ENCODE measurements at regions not wholly inside any gene's neighbourhood (a gene's known extent, or its start where the extent isn't known, plus 50 kb on each side); places are given as distances from the start of the nearest gene placed in this dataset.

DNA sequence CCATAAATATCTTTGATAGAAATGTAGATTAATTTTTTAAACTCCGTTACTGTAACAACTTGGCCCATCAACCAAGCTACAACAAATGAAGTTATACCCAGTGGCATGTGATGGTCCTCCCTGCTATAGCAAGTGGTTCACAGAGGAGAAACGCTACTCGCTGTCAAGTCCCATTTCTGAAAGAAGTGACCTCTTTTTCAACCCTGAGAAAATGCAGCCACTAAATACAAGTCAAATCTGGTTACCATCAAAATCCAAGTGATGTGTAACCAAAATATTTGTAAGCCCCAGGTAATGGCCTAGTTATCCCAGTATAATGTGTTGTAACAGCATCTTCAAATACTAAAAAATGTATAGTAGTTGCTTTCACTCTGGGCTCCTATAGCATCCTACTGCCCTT is 151.8 kb downstream of the MIS18A start:
- H3K36me3 ChIP-seq (ENCODE audit: control insufficient read depth, insufficient read depth, low read length): no peaks in the 10 kb centered on the region
- no peak overlapping the region for H3K4me2 ChIP-seq (ENCODE audit: insufficient read depth, low read length)
- H3K4me1 ChIP-seq (replicated peaks in 1 of 2; ENCODE audit: control insufficient read depth in 2 of 2, insufficient read depth in 2 of 2, low read length in 2 of 2): peaks cover 2 to 8% of the 10 kb centered on the region in 2 experiments; a peak in 2 of 5 replicates
- H3K27me3 ChIP-seq (ENCODE audit: control insufficient read depth in 2 of 2, insufficient read depth in 2 of 2, low read length in 2 of 2): peaks cover 0 to 2% of the 10 kb centered on the region in 2 experiments; a peak in 1 of 5 replicates
- ChIA-PET POLR2A (no interaction called here), CTCF (ENCODE audit: low intra/inter-chr PET ratio) (interaction anchor here (0.6 kb wide), 1 partner anchor 929 kb away, joined by 4 read pairs; no protein-coding TSS in a partner anchor)
- H3K9me1 ChIP-seq (ENCODE audit: control insufficient read depth, insufficient read depth, low read length): no peaks in the 10 kb centered on the region
- H3K9ac ChIP-seq (ENCODE audit: insufficient read depth in 1 of 2, low read depth in 2 of 2, low read length in 2 of 2): no peak overlapping the region
- no peak overlapping the region for H3K27ac ChIP-seq (ENCODE audit: extremely low read depth, low read depth, low read length)
- H2AFZ ChIP-seq (ENCODE audit: low read depth, low read length): no peak overlapping the region
- in situ Hi-C loops (cut with MboI): no loop called here
- no peaks in the 10 kb centered on the region for H3K9me3 ChIP-seq (replicated peaks; ENCODE audit: control insufficient read depth, insufficient read depth, low read depth, low read length)
- ATAC-seq (no peak), FAIRE-seq (no peak), DNase-seq (ENCODE audit: extremely low read depth in 1 of 4, low spot score in 3 of 4) (no peak)
- intact Hi-C loops (cut with micrococcal nuclease): no loop called here
- no TSS peak for BruUV-seq (replicated peaks)
- no peak overlapping the region for H3K4me3 ChIP-seq
- H3K79me2 ChIP-seq (ENCODE audit: control insufficient read depth, insufficient read depth, low read length): no peaks in the 10 kb centered on the region
- H4K20me1 ChIP-seq (replicated peaks; ENCODE audit: control insufficient read depth, insufficient read depth, low read length): no peaks in the 10 kb centered on the region
- 0% methylated on average over 3 of the region's 3 CpGs for WGBS (ENCODE audit: insufficient coverage, low coverage, missing lambda C conversion rate)
- TF ChIP-seq ESRRA (IDR thresholded peaks at IDR 0.05; ENCODE audit: borderline replicate concordance, low read depth): no peak
- TF ChIP-seq, protein P1, sequence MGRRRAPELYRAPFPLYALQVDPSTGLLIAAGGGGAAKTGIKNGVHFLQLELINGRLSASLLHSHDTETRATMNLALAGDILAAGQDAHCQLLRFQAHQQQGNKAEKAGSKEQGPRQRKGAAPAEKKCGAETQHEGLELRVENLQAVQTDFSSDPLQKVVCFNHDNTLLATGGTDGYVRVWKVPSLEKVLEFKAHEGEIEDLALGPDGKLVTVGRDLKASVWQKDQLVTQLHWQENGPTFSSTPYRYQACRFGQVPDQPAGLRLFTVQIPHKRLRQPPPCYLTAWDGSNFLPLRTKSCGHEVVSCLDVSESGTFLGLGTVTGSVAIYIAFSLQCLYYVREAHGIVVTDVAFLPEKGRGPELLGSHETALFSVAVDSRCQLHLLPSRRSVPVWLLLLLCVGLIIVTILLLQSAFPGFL (CRISPR knock-in tag; IDR thresholded peaks at IDR 0.05): no peak
- no peak for TF ChIP-seq NRF1 (conservative IDR thresholded peaks at IDR 0.05 in 1 of 2, IDR thresholded peaks at IDR 0.05 in 1 of 2)
- no peak for TF ChIP-seq TSC22D4 (tag; IDR thresholded peaks at IDR 0.05)
- TF ChIP-seq ZNF282 (CRISPR knock-in tag; IDR thresholded peaks at IDR 0.05): no peak
- no peak for TF ChIP-seq ZNF134 (CRISPR knock-in tag; conservative IDR thresholded peaks at IDR 0.05)
- no peak for TF ChIP-seq KHSRP (IDR thresholded peaks at IDR 0.05)
- TF ChIP-seq CREB1 (IDR thresholded peaks at IDR 0.05): no peak
- no peak for TF ChIP-seq CREB1 (CRISPR knock-in tag; IDR thresholded peaks at IDR 0.05)
- no peak for TF ChIP-seq TRIM28 (IDR thresholded peaks at IDR 0.05)
- TF ChIP-seq, protein P2, sequence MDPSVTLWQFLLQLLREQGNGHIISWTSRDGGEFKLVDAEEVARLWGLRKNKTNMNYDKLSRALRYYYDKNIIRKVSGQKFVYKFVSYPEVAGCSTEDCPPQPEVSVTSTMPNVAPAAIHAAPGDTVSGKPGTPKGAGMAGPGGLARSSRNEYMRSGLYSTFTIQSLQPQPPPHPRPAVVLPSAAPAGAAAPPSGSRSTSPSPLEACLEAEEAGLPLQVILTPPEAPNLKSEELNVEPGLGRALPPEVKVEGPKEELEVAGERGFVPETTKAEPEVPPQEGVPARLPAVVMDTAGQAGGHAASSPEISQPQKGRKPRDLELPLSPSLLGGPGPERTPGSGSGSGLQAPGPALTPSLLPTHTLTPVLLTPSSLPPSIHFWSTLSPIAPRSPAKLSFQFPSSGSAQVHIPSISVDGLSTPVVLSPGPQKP (CRISPR knock-in tag; IDR thresholded peaks at IDR 0.05): no peak
- TF ChIP-seq, protein P3, sequence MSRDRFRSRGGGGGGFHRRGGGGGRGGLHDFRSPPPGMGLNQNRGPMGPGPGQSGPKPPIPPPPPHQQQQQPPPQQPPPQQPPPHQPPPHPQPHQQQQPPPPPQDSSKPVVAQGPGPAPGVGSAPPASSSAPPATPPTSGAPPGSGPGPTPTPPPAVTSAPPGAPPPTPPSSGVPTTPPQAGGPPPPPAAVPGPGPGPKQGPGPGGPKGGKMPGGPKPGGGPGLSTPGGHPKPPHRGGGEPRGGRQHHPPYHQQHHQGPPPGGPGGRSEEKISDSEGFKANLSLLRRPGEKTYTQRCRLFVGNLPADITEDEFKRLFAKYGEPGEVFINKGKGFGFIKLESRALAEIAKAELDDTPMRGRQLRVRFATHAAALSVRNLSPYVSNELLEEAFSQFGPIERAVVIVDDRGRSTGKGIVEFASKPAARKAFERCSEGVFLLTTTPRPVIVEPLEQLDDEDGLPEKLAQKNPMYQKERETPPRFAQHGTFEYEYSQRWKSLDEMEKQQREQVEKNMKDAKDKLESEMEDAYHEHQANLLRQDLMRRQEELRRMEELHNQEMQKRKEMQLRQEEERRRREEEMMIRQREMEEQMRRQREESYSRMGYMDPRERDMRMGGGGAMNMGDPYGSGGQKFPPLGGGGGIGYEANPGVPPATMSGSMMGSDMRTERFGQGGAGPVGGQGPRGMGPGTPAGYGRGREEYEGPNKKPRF (IDR thresholded peaks at IDR 0.05; ENCODE audit: low read depth, low read length): no peak
- no peak for TF ChIP-seq TOE1 (IDR thresholded peaks at IDR 0.05; ENCODE audit: borderline replicate concordance)
- TF ChIP-seq TOE1 (CRISPR knock-in tag; IDR thresholded peaks at IDR 0.05; ENCODE audit: borderline replicate concordance, low read depth): no peak
- TF ChIP-seq, protein P4, sequence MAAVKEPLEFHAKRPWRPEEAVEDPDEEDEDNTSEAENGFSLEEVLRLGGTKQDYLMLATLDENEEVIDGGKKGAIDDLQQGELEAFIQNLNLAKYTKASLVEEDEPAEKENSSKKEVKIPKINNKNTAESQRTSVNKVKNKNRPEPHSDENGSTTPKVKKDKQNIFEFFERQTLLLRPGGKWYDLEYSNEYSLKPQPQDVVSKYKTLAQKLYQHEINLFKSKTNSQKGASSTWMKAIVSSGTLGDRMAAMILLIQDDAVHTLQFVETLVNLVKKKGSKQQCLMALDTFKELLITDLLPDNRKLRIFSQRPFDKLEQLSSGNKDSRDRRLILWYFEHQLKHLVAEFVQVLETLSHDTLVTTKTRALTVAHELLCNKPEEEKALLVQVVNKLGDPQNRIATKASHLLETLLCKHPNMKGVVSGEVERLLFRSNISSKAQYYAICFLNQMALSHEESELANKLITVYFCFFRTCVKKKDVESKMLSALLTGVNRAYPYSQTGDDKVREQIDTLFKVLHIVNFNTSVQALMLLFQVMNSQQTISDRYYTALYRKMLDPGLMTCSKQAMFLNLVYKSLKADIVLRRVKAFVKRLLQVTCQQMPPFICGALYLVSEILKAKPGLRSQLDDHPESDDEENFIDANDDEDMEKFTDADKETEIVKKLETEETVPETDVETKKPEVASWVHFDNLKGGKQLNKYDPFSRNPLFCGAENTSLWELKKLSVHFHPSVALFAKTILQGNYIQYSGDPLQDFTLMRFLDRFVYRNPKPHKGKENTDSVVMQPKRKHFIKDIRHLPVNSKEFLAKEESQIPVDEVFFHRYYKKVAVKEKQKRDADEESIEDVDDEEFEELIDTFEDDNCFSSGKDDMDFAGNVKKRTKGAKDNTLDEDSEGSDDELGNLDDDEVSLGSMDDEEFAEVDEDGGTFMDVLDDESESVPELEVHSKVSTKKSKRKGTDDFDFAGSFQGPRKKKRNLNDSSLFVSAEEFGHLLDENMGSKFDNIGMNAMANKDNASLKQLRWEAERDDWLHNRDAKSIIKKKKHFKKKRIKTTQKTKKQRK (IDR thresholded peaks at IDR 0.05; ENCODE audit: borderline replicate concordance, low read depth, low read length): no peak
- TF ChIP-seq MAZ (CRISPR knock-in tag; conservative IDR thresholded peaks at IDR 0.05 in 1 of 2, IDR thresholded peaks at IDR 0.05 in 1 of 2): no peak
- no peak for TF ChIP-seq ZNF133 (CRISPR knock-in tag; IDR thresholded peaks at IDR 0.05)
- no peak for TF ChIP-seq ZNF24 (IDR thresholded peaks at IDR 0.05)
